ENCODE measurements at regions not wholly inside any gene's neighbourhood (a gene's known extent, or its start where the extent isn't known, plus 50 kb on each side); places are given as distances from the start of the nearest gene placed in this dataset.

- no peak for TF ChIP-seq CTCF (IDR thresholded peaks at IDR 0.05; ENCODE audit: low read depth, low read length)
Observed at GRCh38 chr10:124332426-124332825, 86.3 kb downstream of the OAT start.

GRCh38 chr10:124329941-124330340 is 88.8 kb downstream of the OAT start:
- H3K4me3 ChIP-seq (ENCODE audit: low read depth, low read length): no peak overlapping the region
- TF ChIP-seq CTCF (IDR thresholded peaks at IDR 0.05; ENCODE audit: low read depth, low read length): no peak

More at GRCh38 chr10:124332426-124332825, 86.3 kb downstream of the OAT start:
- no peak overlapping the region for H3K4me3 ChIP-seq (ENCODE audit: low read depth, low read length)

GRCh38 chr10:124329362-124329761 is 89.4 kb downstream of the OAT start:
- no peak overlapping the region for H3K4me3 ChIP-seq (ENCODE audit: low read depth, low read length)
- TF ChIP-seq CTCF (IDR thresholded peaks at IDR 0.05; ENCODE audit: low read depth, low read length): no peak

GRCh38 chr10:124328477-124329220 is 90.1 kb downstream of the OAT start:
- TF ChIP-seq CTCF (IDR thresholded peaks at IDR 0.05; ENCODE audit: low read depth, low read length): no peak
- no peak overlapping the region for H3K4me3 ChIP-seq (ENCODE audit: low read depth, low read length)

- no peak for TF ChIP-seq CTCF (IDR thresholded peaks at IDR 0.05; ENCODE audit: low read depth, low read length)
- no peak overlapping the region for H3K4me3 ChIP-seq (ENCODE audit: low read depth, low read length)
Observed at GRCh38 chr10:124325998-124326636, 92.6 kb downstream of the OAT start.

- TF ChIP-seq CTCF (IDR thresholded peaks at IDR 0.05; ENCODE audit: low read depth, low read length): no peak
- H3K4me3 ChIP-seq (ENCODE audit: low read depth, low read length): no peak overlapping the region
Observed at GRCh38 chr10:124325633-124325914, 93.1 kb downstream of the OAT start.

GRCh38 chr10:124324856-124325632 is 93.7 kb downstream of the OAT start:
- TF ChIP-seq CTCF (IDR thresholded peaks at IDR 0.05; ENCODE audit: low read depth, low read length): no peak
- H3K4me3 ChIP-seq (ENCODE audit: low read depth, low read length): no peak overlapping the region

Data from WI38 (cell line).